Caco-2 (cell line): ENCODE measurements at regions not wholly inside any gene's neighbourhood (a gene's known extent, or its start where the extent isn't known, plus 50 kb on each side); places are given as distances from the start of the nearest gene placed in this dataset.

Source experiments
- BruUV-seq: library from RNA; stranded (reverse); fragments of 400-500 nt; replicated peaks from 2 replicates; lab custom pipeline; 2021; lab: Mats Ljungman, UMichigan
- CTCF ChIA-PET: fragments of 300-600 bp; sonication (Branson Sonifier 250); formaldehyde crosslinking; loops from one replicate; lab custom pipeline; 2022; ENCODE audit warnings: antibody characterized with exemption; lab: Charles Lee
- POLR2A ChIA-PET: fragments of 300-600 bp; sonication (Branson Sonifier 250); formaldehyde crosslinking; loops from one replicate; lab custom pipeline; 2022; ENCODE audit warnings: antibody characterized with exemption; lab: Charles Lee
- DNase-seq, 2 experiments: peaks; one replicate each; pipeline versions ENCODE4 v3.0.0 to v3.0.0-alpha.2; 2020 to 2022
- H3K27me3 ChIP-seq: replicated peaks from 2 replicates; pipeline ENCODE4 v1.6.0; 2011; ENCODE audit warnings: low read length; ENCODE audit not compliant: control insufficient read depth, insufficient read depth
- H3K36me3 ChIP-seq: 2 replicates; pipeline ENCODE4 v1.5.1; 2011; ENCODE audit warnings: low read length; ENCODE audit not compliant: control insufficient read depth, insufficient read depth
- H3K4me1 ChIP-seq: fragments of 250-450 bp; sonication (Bioruptor Pico); 2 replicates; pipeline ENCODE4 v1.5.1; 2020; ENCODE audit warnings: mild to moderate bottlenecking
- H3K4me3 ChIP-seq: 2 replicates; pipeline ENCODE4 v1.5.1; 2011; ENCODE audit warnings: low read depth, mild to moderate bottlenecking, control low read depth, low read length
- H3K9me3 ChIP-seq: fragments of 250-450 bp; sonication (Bioruptor Pico); 2 replicates; pipeline ENCODE4 v1.5.1; 2020; ENCODE audit warnings: mild to moderate bottlenecking, moderate library complexity
- H3K27ac Mint-ChIP-seq: one replicate; pipeline ENCODE4 v1.8.0; 2022; ENCODE audit warnings: mixed read lengths; ENCODE audit not compliant: unreplicated experiment
- H3K27me3 Mint-ChIP-seq: one replicate; pipeline ENCODE4 v1.8.0; 2022; ENCODE audit warnings: mixed read lengths; ENCODE audit not compliant: insufficient read depth, unreplicated experiment
- H3K36me3 Mint-ChIP-seq: one replicate; pipeline ENCODE4 v1.8.0; 2022; ENCODE audit warnings: mild to moderate bottlenecking, mixed read lengths; ENCODE audit not compliant: insufficient read depth, unreplicated experiment
- H3K4me1 Mint-ChIP-seq: one replicate; pipeline ENCODE4 v1.8.0; 2022; ENCODE audit warnings: low read depth, mixed read lengths; ENCODE audit not compliant: unreplicated experiment
- H3K4me3 Mint-ChIP-seq: one replicate; pipeline ENCODE4 v1.8.0; 2022; ENCODE audit warnings: mild to moderate bottlenecking, moderate library complexity, mixed read lengths; ENCODE audit not compliant: unreplicated experiment
- H3K9me3 Mint-ChIP-seq: one replicate; pipeline ENCODE4 v1.8.0; 2022; ENCODE audit warnings: mixed read lengths; ENCODE audit not compliant: unreplicated experiment
- CTCF ChIP-seq, 2 experiments: fragments of 200-600 bp in 1 of 2; IDR thresholded peaks; 1 replicate in 1 of 2; 2 replicates in 1 of 2; pipeline versions ENCODE4 v1.5.1 to v1.8.0; 2011 to 2022; ENCODE audit warnings: antibody characterized with exemption in 1 of 2, control low read depth in 1 of 2, inconsistent platforms in 1 of 2, low read depth in 1 of 2, low read length in 1 of 2, mild to moderate bottlenecking in 1 of 2, moderate library complexity in 1 of 2; ENCODE audit not compliant: insufficient read depth in 1 of 2, severe bottlenecking in 1 of 2, unreplicated experiment in 1 of 2
- intact Hi-C: fragments of 100-400 bp; cut with micrococcal nuclease; formaldehyde crosslinking; loops from one replicate; pipeline ENCODE4 v1.10.0; 2022; ENCODE audit not compliant: unreplicated experiment

- Histone ChIP-seq H3K27me3 (no peaks in the 10 kb centered on the region), H3K36me3 (no peaks in the 10 kb centered on the region), H3K9me3 (no peaks in the 10 kb centered on the region), H3K4me1 (peaks cover 16% of the 10 kb centered on the region; the same call in 1 of the 2 replicates), H3K4me3 (no peak overlapping the region)
- no TSS peak for BruUV-seq
- no peak for DNase-seq
- CTCF ChIA-PET = no interaction called here
- no peaks in the 10 kb centered on the region for H3K27me3 Mint-ChIP-seq
- peaks cover 6% of the 10 kb centered on the region for H3K4me1 Mint-ChIP-seq
- no peaks in the 10 kb centered on the region for H3K9me3 Mint-ChIP-seq
- POLR2A ChIA-PET = no interaction called here
- no peaks in the 10 kb centered on the region for H3K36me3 Mint-ChIP-seq
- H3K27ac Mint-ChIP-seq = no peak overlapping the region
- H3K4me3 Mint-ChIP-seq = no peak overlapping the region
- intact Hi-C loops = loop anchor here (10.0 kb wide), 1 partner anchor 107 kb away; no protein-coding TSS in a partner anchor
- no peak for TF ChIP-seq CTCF (IDR thresholded peaks at IDR 0.05; ENCODE audit: insufficient read depth in 1 of 2, low read depth in 1 of 2, low read length in 1 of 2, severe bottlenecking in 1 of 2, unreplicated experiment in 1 of 2)
Measured at GRCh38 chr17:65401561-65401960, 159.9 kb downstream of the AXIN2 start.

DNA sequence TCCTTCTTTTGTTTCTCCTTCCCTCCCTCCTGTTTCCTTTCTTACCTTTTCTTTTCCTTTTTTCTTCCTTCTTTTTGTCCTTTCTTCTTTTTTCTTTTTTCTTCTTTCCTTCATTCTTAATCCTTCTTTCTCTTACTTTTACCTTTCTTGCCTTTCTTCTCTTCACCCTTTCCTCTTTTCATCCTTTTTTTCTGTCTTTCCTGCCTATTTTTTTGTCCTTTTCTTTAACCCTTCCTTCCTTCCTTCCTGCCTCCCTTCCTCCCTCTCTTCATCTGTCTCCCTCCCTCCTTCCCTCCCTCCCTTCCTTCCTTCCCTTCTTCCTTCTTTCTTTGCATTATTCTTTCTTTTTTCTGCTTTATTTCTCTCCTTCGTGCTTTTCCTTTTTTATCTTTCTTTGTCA lies 160.7 kb downstream of the AXIN2 start:
- CTCF ChIA-PET = no interaction called here
- Histone ChIP-seq H3K4me1 (peaks cover 16% of the 10 kb centered on the region; the same call in 1 of the 2 replicates), H3K4me3 (no peak overlapping the region), H3K27me3 (no peaks in the 10 kb centered on the region), H3K9me3 (no peaks in the 10 kb centered on the region), H3K36me3 (no peaks in the 10 kb centered on the region)
- POLR2A ChIA-PET = no interaction called here
- Mint-ChIP-seq H3K4me3 (no peak overlapping the region), H3K36me3 (no peaks in the 10 kb centered on the region), H3K4me1 (peaks cover 6% of the 10 kb centered on the region), H3K27ac (no peak overlapping the region), H3K9me3 (no peaks in the 10 kb centered on the region), H3K27me3 (no peaks in the 10 kb centered on the region)
- intact Hi-C loops = loop anchor here (10.0 kb wide), 1 partner anchor 106 kb away; no protein-coding TSS in a partner anchor
- no TSS peak for BruUV-seq
- TF ChIP-seq CTCF (IDR thresholded peaks at IDR 0.05; ENCODE audit: insufficient read depth in 1 of 2, low read depth in 1 of 2, low read length in 1 of 2, severe bottlenecking in 1 of 2, unreplicated experiment in 1 of 2) = no peak
- no peak for DNase-seq

DNA sequence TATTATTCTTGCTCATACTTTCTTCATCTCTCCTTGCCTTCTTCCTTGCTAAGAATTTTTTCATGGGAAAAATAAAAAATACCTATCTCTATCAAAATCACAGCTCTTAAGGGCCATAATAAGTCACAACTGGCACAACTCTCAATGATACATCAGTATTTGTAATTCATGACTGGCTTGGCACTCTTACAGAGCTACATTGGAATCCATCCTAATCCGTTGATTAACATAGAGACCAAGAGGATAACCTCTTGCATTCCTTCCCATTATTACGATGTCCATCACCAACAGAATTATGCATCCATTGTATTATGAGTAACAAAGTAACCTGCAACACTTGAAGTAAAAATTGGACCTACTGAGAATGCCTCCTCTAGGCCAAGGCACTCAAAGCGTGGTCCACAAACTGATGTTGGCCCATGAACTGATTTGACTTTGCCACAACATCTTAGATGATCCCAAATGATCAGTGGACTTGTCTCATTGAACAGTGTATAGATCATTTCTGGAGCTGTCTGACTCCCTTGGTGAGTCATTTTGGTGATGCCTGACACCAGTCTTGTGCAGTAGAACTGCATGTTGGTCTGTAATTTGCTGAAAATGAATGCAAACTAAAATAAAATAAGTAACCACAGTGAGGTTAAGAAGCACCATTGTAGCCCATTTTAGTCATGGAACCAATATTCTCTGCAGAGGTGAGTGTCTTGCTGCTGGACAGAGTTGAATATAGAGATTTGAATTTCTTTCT lies 163.2 kb downstream of the AXIN2 start:
- no peaks in the 10 kb centered on the region for H3K9me3 ChIP-seq
- no peak for TF ChIP-seq CTCF (IDR thresholded peaks at IDR 0.05; ENCODE audit: insufficient read depth in 1 of 2, low read depth in 1 of 2, low read length in 1 of 2, severe bottlenecking in 1 of 2, unreplicated experiment in 1 of 2)
- no peak overlapping the region for H3K4me3 Mint-ChIP-seq
- no peaks in the 10 kb centered on the region for H3K27me3 ChIP-seq
- CTCF ChIA-PET = no interaction called here
- H3K27me3 Mint-ChIP-seq = peaks cover 2% of the 10 kb centered on the region
- no peaks in the 10 kb centered on the region for H3K4me1 Mint-ChIP-seq
- BruUV-seq = no TSS peak
- peaks cover 8% of the 10 kb centered on the region; the same call in 1 of the 2 replicates for H3K4me1 ChIP-seq
- H3K27ac Mint-ChIP-seq = no peak overlapping the region
- H3K36me3 ChIP-seq = no peaks in the 10 kb centered on the region
- no peak overlapping the region for H3K4me3 ChIP-seq
- POLR2A ChIA-PET = no interaction called here
- no peak for DNase-seq
- no peaks in the 10 kb centered on the region for H3K9me3 Mint-ChIP-seq
- H3K36me3 Mint-ChIP-seq = no peaks in the 10 kb centered on the region
- intact Hi-C loops = no loop called here
